ENCODE measurements at regions not wholly inside any gene's neighbourhood (a gene's known extent, or its start where the extent isn't known, plus 50 kb on each side); places are given as distances from the start of the nearest gene placed in this dataset.

DNA sequence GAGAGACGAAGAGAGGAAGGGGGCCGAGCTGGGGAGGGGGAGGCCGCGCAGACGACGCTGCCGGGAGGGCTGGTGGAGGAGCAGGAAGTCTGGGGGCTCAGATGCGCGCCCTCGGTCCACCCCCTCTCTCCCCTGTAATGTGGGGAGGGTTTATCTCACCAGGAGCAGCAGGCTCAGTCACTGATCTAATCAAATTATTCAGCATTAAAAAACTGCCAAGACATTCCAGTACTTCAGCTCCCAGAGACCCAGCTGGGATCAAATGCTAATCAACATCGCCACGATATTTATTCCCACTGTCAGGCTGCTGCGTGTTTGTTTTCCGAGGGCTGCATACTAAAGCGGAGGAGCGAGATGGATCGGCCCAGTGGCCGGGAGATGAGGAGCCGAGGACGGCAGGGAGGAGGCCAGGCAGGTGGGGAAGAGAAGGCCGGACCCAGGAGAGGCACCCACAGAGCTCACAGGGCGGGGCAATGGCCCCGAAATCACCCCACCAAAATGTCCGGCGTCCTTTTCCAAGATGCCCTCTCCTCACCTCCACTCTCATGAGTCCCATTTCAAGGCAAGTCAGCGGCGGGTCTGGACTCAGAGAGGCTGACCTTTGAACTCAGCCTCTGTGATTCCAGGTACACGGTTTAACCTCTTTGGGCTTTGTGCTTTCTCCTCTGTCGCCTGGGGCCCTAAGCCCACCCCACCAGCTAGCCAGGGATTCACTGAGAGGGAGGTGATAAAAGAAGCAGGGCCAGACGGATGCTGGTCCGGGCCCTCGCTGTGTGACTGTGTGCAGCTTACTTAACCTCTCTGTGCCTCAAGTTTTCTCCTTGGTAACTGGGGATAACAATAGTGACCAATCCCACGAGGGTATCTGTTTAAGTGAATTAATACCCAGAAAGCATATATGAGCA lies 502.1 kb downstream of the MN1 start:
- Histone ChIP-seq H3K36me3 (no peaks in the 10 kb centered on the region), H3K27me3 (peaks cover 41% of the 10 kb centered on the region), H3K9me3 (no peaks in the 10 kb centered on the region), H3K4me3 (ENCODE audit: low read depth in 1 of 2, low read length in 1 of 2) (no peak overlapping the region), H3K4me1 (ENCODE audit: control insufficient read depth in 1 of 2, insufficient read depth in 1 of 2, low read depth in 1 of 2, low read length in 1 of 2) (no peaks in the 10 kb centered on the region), H3K27ac (no peak overlapping the region)
- TF ChIP-seq, protein P1, sequence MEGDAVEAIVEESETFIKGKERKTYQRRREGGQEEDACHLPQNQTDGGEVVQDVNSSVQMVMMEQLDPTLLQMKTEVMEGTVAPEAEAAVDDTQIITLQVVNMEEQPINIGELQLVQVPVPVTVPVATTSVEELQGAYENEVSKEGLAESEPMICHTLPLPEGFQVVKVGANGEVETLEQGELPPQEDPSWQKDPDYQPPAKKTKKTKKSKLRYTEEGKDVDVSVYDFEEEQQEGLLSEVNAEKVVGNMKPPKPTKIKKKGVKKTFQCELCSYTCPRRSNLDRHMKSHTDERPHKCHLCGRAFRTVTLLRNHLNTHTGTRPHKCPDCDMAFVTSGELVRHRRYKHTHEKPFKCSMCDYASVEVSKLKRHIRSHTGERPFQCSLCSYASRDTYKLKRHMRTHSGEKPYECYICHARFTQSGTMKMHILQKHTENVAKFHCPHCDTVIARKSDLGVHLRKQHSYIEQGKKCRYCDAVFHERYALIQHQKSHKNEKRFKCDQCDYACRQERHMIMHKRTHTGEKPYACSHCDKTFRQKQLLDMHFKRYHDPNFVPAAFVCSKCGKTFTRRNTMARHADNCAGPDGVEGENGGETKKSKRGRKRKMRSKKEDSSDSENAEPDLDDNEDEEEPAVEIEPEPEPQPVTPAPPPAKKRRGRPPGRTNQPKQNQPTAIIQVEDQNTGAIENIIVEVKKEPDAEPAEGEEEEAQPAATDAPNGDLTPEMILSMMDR (IDR thresholded peaks at IDR 0.05): no peak

GRCh38 chr22:27300536-27301285 lies 500.8 kb downstream of the MN1 start:
- no peak overlapping the region for H3K4me3 ChIP-seq (ENCODE audit: low read depth in 1 of 2, low read length in 1 of 2)
- TF ChIP-seq, protein P1 (IDR thresholded peaks at IDR 0.05): no peak
- peaks cover 41% of the 10 kb centered on the region for H3K27me3 ChIP-seq
- H3K9me3 ChIP-seq: no peaks in the 10 kb centered on the region
- no peak overlapping the region for H3K27ac ChIP-seq
- H3K4me1 ChIP-seq (ENCODE audit: control insufficient read depth in 1 of 2, insufficient read depth in 1 of 2, low read depth in 1 of 2, low read length in 1 of 2): no peaks in the 10 kb centered on the region
- no peaks in the 10 kb centered on the region for H3K36me3 ChIP-seq

GRCh38 chr22:27302501-27302900 lies 499.1 kb downstream of the MN1 start:
- TF ChIP-seq, protein P1 (IDR thresholded peaks at IDR 0.05): no peak
- H3K9me3 ChIP-seq: no peaks in the 10 kb centered on the region
- H3K4me1 ChIP-seq (ENCODE audit: control insufficient read depth in 1 of 2, insufficient read depth in 1 of 2, low read depth in 1 of 2, low read length in 1 of 2): no peaks in the 10 kb centered on the region
- H3K36me3 ChIP-seq: no peaks in the 10 kb centered on the region
- no peak overlapping the region for H3K27ac ChIP-seq
- peaks cover 27% of the 10 kb centered on the region for H3K27me3 ChIP-seq
- no peak overlapping the region for H3K4me3 ChIP-seq (ENCODE audit: low read depth in 1 of 2, low read length in 1 of 2)

DNA sequence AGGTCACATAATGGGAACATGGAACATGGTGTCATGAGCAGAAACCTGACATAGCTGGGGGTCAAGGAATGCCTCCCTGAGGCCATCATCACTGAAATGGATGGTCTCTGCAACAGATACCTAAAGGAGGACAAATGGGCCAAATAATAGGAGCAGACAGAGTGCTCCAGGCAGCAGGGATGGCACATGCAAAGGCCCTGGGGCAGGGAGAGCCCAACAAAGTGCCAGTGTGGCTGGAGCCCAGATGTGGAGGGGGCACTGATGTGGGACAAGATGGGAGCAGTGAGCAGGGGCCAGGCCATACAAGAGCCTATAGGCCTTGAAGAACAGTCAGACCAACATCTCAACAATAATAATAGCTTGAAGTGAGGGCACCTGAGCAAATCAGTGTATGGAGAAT lies 497.8 kb downstream of the MN1 start:
- H3K4me1 ChIP-seq (ENCODE audit: control insufficient read depth in 1 of 2, insufficient read depth in 1 of 2, low read depth in 1 of 2, low read length in 1 of 2): no peaks in the 10 kb centered on the region
- TF ChIP-seq, protein P1 (IDR thresholded peaks at IDR 0.05): no peak

GRCh38 chr22:27306771-27307170 lies 494.8 kb downstream of the MN1 start:
- Histone ChIP-seq H3K4me1 (ENCODE audit: control insufficient read depth in 1 of 2, insufficient read depth in 1 of 2, low read depth in 1 of 2, low read length in 1 of 2) (no peaks in the 10 kb centered on the region), H3K9me3 (no peaks in the 10 kb centered on the region), H3K36me3 (no peaks in the 10 kb centered on the region), H3K27me3 (no peaks in the 10 kb centered on the region), H3K4me3 (ENCODE audit: low read depth in 1 of 2, low read length in 1 of 2) (no peak overlapping the region), H3K27ac (no peak overlapping the region)
- TF ChIP-seq, protein P1 (IDR thresholded peaks at IDR 0.05): no peak

More for the DNA sequence above, 497.8 kb downstream of the MN1 start:
- Histone ChIP-seq H3K4me3 (ENCODE audit: low read depth in 1 of 2, low read length in 1 of 2) (no peak overlapping the region), H3K36me3 (no peaks in the 10 kb centered on the region), H3K9me3 (no peaks in the 10 kb centered on the region), H3K27ac (no peak overlapping the region), H3K27me3 (peaks cover 15% of the 10 kb centered on the region)
